Hematopoietic multipotent progenitor cell treated with erythropoietin and hydrocortisone succinate and interleukin-3 and kit ligand, for 4 days (in vitro differentiated cells): ENCODE measurements at regions not wholly inside any gene's neighbourhood (a gene's known extent, or its start where the extent isn't known, plus 50 kb on each side); places are given as distances from the start of the nearest gene placed in this dataset.

Experiments used
- DNase-seq: peaks from one replicate; pipeline ENCODE4 v3.0.0-alpha.2; 2015

DNA sequence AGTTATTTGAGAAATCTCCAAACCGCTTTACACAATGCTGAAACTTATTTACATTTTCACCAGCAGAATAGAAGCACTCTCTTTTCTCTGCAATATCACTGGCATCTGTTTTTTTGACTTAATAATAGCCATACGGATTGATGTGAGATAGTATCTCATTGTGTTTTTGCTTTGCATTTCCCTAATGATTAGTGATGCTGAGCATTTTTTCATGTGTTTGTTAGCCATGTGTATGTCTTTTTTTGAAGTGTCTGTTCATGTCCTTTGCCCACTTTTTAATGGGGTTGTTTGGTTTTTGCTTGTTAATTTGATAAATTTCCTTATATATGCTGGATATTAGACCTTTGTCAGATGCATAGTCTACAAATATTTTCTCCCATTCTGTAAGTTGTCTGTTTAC is 73.6 kb downstream of the FBXO5 start:
- DNase-seq, result no peak

GRCh38 chr6:152916035-152916434 is 66.8 kb downstream of the FBXO5 start:
- no peak for DNase-seq

DNA sequence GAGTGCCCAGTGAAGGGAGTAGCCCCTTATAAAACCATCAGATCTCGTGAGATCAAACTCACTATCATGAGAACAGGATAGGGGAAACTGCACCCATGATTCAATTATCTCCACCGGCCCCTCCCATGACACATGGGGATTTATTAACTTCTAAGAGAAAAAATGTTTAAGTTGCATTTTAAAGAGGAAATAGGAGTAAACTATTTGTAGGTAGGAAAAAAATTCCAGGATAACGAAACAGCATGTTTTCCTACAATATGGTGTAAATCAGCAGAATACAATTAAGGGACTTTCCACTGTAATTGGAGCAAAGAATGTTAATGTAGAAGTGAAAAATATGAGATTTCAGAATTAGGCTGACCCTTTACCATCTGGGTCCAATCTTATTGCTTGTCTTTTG is 63.9 kb downstream of the FBXO5 start:
- no peak for DNase-seq

- no peak for DNase-seq
Measured at GRCh38 chr6:152920016-152920415, 62.8 kb downstream of the FBXO5 start.
